Inferior parietal cortex (tissue), 1 donor: ENCODE measurements at regions not wholly inside any gene's neighbourhood (a gene's known extent, or its start where the extent isn't known, plus 50 kb on each side); places are given as distances from the start of the nearest gene placed in this dataset.
"Not testable (repeated sequence)": the region's sequence is repeated elsewhere in the genome, so short reads cannot be mapped to it uniquely, and the experiment has no call there.

Experiments
- DNase-seq: peaks from one replicate; pipeline ENCODE4 v3.0.0-alpha.2; 2016; ENCODE audit errors: extremely low spot score

GRCh38 chr9:75457474-75458011, 369.2 kb downstream of the OSTF1 start:
- DNase-seq = no peak

DNA sequence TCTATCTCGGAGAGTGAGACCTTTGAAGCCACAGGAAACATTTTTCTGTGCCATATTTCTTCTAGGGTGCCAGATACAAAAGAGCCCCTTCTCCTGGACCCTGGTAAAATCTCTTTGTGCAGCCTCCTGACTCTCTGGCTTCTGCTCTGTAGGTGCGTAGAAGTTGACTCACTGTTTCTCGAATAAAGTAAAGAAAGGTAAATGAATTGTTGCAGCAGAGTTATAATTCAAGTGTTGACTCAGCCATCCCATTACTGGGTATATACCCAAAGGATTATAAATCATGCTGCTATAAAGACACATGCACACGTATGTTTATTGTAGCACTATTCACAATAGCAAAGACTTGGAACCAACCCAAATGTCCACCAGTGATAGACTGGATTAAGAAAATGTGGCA, 371.0 kb downstream of the OSTF1 start:
- not testable (repeated sequence) for DNase-seq

DNA sequence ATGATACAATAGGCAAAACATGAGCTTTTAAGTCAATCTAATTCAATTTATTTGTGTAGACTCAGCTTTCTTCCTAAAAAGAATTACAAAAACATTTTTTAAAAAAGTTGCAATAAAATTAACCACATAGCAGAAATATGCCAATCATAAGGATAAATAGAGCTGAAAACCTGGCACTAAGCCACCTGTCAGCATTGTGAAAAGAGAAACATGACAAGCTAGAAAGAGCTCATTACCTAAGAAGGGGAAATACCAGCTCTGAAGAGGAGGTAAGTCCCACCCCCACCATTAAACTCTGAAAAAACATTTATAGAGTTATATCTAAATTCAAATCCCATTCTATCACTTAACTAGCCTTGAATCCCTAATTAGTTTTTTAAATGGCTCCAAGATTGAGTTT, 372.9 kb downstream of the OSTF1 start:
- no peak for DNase-seq

GRCh38 chr9:75462866-75463265, 374.6 kb downstream of the OSTF1 start:
- no peak for DNase-seq

DNA sequence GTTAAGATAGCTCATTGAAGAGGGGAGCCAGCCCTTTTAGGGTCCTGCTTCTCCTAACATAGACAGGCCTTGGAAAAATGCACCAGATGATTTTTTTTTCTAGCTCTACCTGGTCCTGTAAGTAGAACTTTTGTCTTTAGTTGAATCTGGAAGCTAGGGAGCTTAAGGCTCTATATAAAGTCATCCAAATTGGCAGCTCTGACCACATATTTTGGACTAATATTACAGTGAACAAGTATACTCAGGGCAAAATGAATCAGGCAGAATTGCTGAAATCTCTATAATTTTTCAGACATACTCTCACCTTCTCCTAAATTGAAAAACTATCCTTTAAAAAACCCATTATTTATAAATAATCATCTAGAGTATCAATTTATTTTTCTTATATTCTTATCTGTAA, 375.6 kb downstream of the OSTF1 start:
- no peak for DNase-seq

DNA sequence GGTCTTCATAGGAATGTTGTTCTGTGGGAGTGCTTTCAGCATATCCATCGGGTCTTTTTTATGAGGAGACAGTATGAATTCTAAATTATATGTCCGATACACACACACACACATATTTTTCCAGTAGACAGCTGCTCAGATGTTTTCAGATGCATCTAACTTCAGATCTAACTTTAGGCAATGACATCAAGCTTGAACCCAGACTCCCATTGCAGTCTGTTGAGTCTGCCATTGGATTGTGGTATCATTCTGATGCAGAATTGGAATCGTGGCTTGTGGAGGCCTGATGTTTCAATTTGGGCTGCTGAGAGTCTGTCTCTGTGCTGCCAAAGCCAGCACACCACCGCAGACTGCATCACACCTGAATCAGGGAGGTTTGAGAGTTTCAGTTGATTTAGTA, 376.4 kb downstream of the OSTF1 start:
- no peak for DNase-seq

- no peak for DNase-seq
These were observed 378.8 kb downstream of the OSTF1 start for GRCh38 chr9:75467142-75467541.

DNA sequence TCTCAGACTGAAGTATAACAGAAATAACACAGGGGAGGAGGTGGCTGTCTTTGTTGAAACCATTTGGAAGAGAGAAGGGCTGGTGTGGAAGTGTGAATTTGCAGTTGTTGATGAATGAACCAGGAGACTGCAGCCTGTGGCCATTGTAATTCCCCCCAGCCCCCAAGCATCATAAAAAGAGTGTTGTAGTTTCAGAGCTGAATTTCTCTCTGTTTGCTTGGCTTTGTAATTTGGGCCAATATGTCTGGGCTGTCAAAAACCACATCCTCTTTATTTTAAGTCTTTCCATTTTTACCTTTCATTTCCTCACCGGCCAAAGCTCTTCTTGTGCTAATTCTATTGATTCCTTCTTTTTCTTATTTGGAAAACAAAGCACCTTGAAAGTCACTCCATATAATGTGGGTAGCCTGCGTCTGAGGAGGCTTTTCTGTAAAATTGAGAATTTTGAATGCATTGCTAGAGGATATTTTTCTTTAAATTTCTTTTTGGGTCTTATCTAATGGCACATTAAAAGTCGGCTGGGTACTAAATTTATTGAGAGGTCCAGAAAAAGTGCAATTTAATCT, 383.3 kb downstream of the OSTF1 start:
- DNase-seq = no peak

- no peak for DNase-seq
These were observed 394.3 kb downstream of the OSTF1 start for GRCh38 chr9:75482566-75482965.

DNA sequence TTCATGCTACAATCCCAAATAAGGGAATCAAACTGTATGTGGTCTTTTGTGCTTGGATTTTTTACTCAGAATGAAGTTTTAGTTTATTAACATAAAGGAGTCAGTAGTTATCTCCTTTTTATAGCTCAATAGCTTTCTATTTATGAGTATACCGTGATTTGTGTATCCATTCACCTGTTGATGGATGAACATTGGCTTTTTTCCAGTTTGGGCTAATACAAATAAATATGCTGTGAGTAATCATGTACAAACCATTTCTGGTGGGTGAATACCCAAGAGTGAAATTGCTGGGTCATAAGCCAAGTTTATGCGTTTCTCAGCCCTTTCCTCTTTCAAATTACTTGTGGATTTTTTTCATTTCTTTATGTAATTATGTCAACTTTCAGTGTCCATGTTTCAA, 395.3 kb downstream of the OSTF1 start:
- no peak for DNase-seq

DNA sequence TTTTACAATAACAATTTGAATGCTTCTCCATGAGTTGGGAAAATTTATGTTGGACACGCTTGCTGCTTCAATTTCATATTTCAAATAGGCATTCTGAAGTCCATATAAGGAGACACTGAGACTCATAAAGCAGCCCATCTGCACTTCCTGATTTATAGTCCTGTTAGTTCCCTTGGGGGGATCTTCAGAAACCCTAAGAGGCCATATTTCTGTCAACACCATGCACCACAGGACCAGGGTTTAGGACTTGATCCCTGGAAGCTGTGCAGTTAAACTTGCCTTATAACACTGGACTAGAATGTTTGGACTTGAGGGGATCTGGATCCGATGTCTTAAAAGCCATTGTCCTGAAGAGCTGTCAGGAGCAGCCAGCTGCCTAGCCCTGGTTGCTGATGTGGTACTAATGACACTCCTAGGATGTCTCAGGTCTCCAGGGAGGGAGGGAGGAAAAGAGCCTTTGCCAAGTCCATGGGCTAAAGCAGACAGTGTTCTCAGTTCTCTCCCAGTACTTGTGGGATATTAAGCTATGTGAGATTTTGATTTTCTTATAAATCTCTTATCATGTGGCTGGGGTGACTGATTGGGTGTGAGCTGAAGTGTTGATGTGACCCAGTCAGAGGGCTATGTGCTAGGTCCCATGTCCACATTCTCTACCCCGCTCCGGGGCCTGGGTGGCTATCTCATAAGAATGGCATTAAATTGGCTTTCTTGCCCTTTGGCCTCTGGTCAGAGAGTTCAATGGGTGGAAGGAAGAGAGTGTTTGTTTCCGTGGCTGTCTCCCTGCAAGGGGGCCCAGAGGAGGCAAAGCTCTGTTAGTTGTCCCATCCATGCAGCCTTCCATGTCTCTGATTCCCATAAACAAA, 399.8 kb downstream of the OSTF1 start:
- DNase-seq = no peak

DNA sequence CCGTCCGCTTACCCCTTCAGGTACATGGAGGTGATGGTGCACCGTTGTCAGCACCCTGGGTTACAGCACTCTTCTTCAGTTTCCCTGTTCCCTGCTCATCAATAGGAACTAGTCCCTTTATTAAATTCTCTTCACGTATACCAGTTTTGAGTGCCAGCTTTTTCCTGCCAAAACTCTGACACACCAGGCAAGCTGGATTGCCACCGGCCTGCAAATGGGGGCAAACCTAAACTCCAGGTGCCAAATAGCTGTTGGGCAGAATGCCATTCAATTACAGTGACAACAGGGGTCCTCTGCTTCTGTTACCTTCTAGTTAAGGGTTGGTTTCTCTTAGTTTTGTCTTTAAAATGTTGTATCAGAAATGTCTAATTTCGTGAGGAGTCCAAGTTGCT, 400.4 kb downstream of the OSTF1 start:
- peak; percentile 30 for DNase-seq

DNA sequence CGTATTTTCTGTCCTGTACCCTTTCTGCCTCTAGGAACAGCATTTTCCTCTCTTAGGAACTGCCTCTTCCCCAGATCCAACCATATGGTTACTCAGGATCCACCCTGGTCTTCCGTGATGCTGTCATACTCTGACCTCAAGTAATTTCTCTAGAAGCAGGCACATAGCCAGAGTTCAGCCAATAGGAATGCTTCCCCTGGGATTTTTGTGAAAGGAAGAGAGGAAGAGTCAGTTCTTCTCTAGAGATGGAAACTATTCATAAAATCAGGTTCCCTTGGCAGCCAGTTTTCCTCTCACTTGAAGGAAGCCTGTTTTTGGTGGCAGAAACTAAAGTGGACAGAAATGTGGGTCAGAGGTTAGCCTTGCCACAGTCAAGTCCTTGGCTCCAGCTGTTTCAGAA, 400.1 kb upstream of the PCSK5 start:
- no peak for DNase-seq

GRCh38 chr9:75491533-75491932, 398.9 kb upstream of the PCSK5 start:
- no peak for DNase-seq

GRCh38 chr9:75499812-75500211, 390.7 kb upstream of the PCSK5 start:
- no peak for DNase-seq

- no peak for DNase-seq
These were observed 390.0 kb upstream of the PCSK5 start for GRCh38 chr9:75500479-75500878.

- DNase-seq = not testable (repeated sequence)
These were observed 389.5 kb upstream of the PCSK5 start for GRCh38 chr9:75500940-75501339.

GRCh38 chr9:75504721-75505120, 385.8 kb upstream of the PCSK5 start:
- no peak for DNase-seq

DNA sequence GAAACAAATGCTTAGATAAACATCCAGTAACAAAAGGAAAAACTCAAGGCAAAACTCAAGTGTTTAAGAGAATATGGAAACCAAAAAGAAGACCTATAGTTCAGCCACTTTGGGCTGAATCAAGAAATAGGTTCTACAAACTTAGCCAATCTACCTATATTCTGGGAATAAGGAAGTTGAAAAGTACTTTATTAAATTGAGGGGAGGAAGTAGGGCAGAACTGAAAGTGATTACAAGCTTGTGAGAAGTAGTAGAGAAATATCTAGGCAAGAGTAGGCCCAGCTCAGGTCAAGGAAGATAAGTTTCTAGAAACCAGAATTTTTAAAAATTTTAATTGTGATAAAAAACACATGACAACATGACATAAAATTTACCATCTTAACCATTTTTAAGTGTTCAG, 384.8 kb upstream of the PCSK5 start:
- no peak for DNase-seq

DNA sequence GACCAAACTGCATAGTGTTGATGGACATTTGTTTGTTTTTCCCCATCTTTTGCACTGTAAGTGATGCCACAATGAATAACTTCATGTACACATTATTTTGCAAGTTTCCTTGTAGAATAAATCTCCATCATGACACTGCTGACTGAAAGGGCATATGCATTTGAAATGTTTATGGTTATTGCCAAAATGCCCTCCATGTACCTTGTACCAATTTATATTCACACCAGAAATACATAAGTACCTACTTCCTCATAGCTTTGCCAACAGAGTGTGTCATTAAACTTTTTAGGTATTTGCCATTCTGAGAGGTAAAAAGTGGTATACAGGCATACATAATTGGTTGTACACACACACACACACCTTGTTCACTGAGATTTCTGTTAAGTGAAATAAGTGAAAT, 361.0 kb upstream of the PCSK5 start:
- no peak for DNase-seq

DNA sequence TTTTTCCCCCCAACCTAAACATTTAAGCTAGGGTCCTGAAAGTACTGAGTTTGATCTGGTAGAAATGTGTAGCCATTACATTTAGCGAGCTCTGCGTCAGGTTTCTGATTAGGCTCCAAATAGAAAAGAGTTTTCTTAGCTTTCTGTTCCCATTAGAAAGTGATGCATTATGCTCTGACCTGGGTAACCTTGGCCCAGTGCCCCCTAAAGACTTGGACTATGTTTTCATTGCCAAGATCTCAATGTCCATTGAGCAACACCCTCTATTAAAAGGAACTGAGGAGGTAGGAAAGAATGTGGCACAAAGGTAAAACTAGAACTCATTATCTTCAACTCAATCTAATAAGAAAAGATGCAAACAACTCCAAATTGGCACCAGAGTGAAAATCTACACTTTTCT, 358.9 kb upstream of the PCSK5 start:
- no peak for DNase-seq

- no peak for DNase-seq
These were observed 358.0 kb upstream of the PCSK5 start for GRCh38 chr9:75532233-75533050.
